Muscle of leg (tissue), 3 donors: ENCODE measurements at regions not wholly inside any gene's neighbourhood (a gene's known extent, or its start where the extent isn't known, plus 50 kb on each side); places are given as distances from the start of the nearest gene placed in this dataset.

Experiments
- DNase-seq: peaks from one replicate; pipeline ENCODE4 v3.0.0; 2013
- H3K27ac ChIP-seq: one replicate; pipeline ENCODE4 v1.5.1; 2013; ENCODE audit warnings: mild to moderate bottlenecking, low read length, control low read depth
- H3K27me3 ChIP-seq: one replicate; pipeline ENCODE4 v1.6.1; 2013; ENCODE audit warnings: low read length; ENCODE audit not compliant: control insufficient read depth, insufficient read depth
- H3K36me3 ChIP-seq: one replicate; pipeline ENCODE4 v1.6.1; 2013; ENCODE audit warnings: low read length; ENCODE audit not compliant: control insufficient read depth, insufficient read depth
- H3K4me1 ChIP-seq: one replicate; pipeline ENCODE4 v1.6.1; 2013; ENCODE audit warnings: low read length; ENCODE audit not compliant: control insufficient read depth, insufficient read depth
- H3K4me3 ChIP-seq: one replicate; pipeline ENCODE4 v1.5.1; 2013; ENCODE audit warnings: low read length, control low read depth
- H3K9me3 ChIP-seq: replicated peaks from 2 replicates; pipeline ENCODE4 v1.6.1; 2013; ENCODE audit warnings: low read depth, low read length; ENCODE audit not compliant: control insufficient read depth
- WGBS: methylation state at CpG from one replicate; pipeline ENCODE4 v1.1.5; 2013; ENCODE audit warnings: missing lambda C conversion rate; ENCODE audit not compliant: insufficient coverage; 5-methylcytosine and 5-hydroxymethylcytosine counted together

DNA sequence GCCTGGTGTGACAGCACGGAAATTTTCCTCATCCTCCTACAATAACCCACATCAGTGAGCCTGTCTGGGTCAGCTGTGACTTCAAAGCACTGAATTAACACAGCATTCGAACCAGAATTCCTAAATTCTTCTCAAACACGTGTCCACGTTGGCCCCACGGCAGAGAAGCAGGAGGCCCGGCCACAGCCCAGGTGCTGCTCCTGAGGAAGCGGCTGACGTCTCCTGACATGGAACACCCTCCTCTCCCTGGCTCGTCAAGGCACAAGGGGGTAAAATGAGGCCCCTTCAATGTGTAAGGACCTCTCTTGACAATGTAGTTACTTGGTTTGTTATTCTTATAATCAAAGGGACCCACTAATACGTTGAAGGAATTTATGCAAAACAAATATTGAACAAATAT is 156.3 kb upstream of the GSC start:
- no peak overlapping the region for H3K4me3 ChIP-seq
- no peak for DNase-seq
- no peaks in the 10 kb centered on the region for H3K36me3 ChIP-seq
- WGBS, result 28% methylated on average over 6 of the region's 10 CpGs
- peaks cover 4% of the 10 kb centered on the region for H3K27me3 ChIP-seq
- no peaks in the 10 kb centered on the region for H3K9me3 ChIP-seq
- H3K27ac ChIP-seq, result no peak overlapping the region
- peaks cover 5% of the 10 kb centered on the region for H3K4me1 ChIP-seq

DNA sequence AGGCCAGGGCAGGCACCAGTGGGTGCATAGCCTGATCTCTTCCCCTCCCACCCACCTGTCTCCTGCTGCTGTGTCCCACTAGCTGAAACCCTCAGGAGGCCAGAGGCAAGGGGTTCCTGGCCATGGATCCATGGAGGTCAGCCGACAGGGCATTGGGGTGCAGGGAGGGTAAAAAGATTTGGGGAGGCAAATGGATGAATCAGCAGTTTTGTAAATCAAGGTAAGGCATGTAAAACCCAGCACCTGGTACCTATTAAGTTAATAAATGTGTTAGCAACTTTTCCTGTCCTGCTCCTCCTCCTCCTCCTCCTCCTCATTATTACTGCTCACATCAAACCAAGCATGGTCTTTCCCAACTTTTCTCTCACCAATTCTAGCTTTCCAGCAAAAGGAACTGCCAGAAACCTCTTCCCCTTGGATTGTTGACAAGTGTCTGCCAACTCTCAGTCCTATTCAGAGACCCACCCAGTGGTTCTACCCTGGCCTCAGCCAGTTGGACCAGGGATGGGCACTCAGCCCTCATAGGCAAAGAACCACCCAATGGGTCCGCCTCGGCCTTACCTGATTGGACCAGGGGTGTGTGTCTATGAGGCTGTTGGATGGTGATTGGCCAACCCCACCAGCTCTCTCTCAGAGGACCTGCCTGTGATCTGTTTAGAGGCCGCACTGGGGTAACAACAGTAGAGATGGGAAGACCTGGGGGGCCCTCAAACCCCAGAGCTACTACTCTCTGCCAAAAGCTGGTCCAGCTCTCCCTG is 155.7 kb upstream of the GSC start:
- Histone ChIP-seq H3K27me3 (peaks cover 3% of the 10 kb centered on the region), H3K4me3 (no peak overlapping the region), H3K27ac (no peak overlapping the region), H3K9me3 (peaks cover 1% of the 10 kb centered on the region), H3K36me3 (no peaks in the 10 kb centered on the region), H3K4me1 (peaks cover 5% of the 10 kb centered on the region)
- no peak for DNase-seq
- no CpG with 5 or more reads among the region's 4 CpGs for WGBS

DNA sequence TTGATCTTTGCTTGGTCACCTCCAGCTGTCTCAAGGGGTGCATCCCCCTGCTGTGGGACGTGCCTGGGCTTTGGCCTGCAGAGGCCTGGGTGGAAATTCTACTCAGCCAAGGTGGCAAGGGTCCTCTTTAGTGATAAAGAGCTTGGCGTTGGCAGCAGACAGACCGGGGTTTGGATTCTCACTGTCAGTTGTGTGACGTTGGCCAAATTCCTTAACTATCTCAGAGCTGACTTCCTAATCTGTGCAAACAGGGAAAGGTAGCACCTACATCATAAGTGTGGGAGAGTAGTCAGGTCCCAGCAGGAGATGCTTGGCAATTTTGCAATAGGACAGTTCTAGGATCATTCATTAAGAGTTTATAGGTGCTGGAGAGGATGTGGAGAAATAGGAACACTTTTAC is 154.3 kb upstream of the GSC start:
- WGBS, result no CpG with 5 or more reads among the region's 4 CpGs
- H3K27ac ChIP-seq, result no peak overlapping the region
- H3K4me3 ChIP-seq, result no peak overlapping the region
- H3K27me3 ChIP-seq, result no peaks in the 10 kb centered on the region
- peaks cover 5% of the 10 kb centered on the region for H3K4me1 ChIP-seq
- DNase-seq, result no peak
- H3K36me3 ChIP-seq, result no peaks in the 10 kb centered on the region
- H3K9me3 ChIP-seq, result peaks cover 2% of the 10 kb centered on the region

DNA sequence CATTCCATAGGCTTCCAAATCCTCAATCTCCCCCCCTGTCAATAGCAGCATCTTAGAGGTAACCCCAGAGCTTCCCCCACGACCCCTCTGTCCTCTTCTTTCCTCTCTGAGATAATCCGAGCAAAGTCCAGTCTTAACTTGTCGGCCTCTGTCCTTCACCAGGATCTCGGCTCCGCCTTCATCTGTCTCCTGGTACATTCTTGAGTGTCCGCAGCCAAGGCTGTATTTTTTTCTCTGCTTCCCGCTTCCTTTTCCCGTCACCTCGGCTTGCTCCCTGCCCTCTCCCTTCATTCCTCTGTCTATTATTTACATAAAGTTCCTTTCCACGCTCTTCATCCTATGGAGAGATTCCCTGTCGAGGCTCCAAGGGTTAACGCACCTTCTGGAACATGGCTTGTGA is 153.9 kb upstream of the GSC start:
- Histone ChIP-seq H3K4me3 (no peak overlapping the region), H3K4me1 (peaks cover 5% of the 10 kb centered on the region), H3K27ac (no peak overlapping the region), H3K36me3 (no peaks in the 10 kb centered on the region), H3K27me3 (no peaks in the 10 kb centered on the region), H3K9me3 (peaks cover 2% of the 10 kb centered on the region)
- 44% methylated on average over 10 of the region's 12 CpGs for WGBS
- no peak for DNase-seq

DNA sequence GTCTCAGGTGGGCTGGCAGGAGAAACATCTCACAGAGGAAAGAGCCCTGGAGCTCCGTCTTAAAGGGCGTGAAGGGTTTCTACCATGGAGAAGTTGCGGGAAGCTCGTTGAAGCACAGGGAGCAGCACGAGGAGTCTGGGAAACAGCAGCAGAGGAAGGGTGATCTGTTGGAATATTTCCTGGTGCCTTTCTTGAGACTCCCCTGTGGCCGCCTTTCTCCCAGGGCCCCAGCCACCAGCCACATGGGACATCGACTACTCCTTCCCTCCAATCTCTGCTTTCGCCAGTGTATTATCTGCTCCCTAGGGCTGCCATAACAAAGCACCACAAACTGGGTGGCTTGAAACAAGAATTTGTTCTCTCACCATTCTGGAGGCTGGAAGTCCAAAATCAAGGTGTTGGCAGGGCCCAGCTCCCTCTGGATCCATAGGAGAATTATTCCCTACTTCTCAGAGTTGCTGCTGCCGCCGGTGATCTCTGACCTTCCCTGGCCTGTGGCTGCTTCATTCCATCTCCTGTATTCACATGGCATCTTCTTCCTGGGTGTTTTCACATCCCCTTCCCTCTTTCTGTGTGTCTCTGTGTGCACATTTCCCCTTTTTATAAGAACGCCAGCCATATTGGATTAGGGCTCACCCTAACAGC is 152.8 kb upstream of the GSC start:
- Histone ChIP-seq H3K36me3 (no peaks in the 10 kb centered on the region), H3K4me3 (no peak overlapping the region), H3K4me1 (peaks cover 5% of the 10 kb centered on the region), H3K9me3 (peaks cover 2% of the 10 kb centered on the region), H3K27me3 (no peaks in the 10 kb centered on the region), H3K27ac (peak overlapping the region; percentile 83)
- 96% methylated on average over 10 of the region's 11 CpGs for WGBS
- DNase-seq, result no peak

DNA sequence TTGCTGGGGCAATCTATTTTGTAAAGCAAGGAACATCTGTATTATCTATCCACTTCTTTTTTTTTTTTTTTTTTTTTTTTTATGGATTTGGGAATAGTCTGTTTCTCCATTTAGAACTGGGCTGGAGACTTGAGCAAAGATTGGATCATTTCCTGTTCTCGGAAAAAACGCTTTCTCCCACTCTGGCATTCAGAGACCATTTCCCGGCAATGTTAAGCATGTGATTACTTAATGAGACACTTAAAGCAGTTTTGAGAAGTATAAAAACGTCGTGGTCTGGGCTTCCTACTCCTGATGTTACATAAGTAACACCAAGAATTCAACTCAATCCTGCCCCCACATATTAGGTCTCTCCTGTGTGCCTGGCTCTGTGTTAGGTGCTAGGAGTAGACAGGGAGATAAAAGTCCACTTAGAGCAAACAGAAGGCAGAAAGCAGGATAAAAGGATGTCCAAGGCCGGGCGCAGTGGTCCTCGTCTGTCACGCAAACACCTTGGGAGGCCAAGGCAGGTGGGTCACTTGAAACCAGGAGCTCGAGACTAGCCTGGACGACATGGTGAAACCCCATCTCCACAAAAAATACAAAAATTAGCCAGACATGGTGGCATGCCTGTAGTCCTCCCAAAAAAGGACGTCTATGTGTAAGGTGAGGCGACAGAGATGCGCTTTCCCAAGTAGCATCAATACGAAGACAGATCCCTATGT is 152.1 kb upstream of the GSC start:
- Histone ChIP-seq H3K27ac (peak overlapping the region; percentile 83), H3K36me3 (no peaks in the 10 kb centered on the region), H3K4me3 (no peak overlapping the region), H3K9me3 (peaks cover 2% of the 10 kb centered on the region), H3K27me3 (no peaks in the 10 kb centered on the region), H3K4me1 (peaks cover 5% of the 10 kb centered on the region)
- 93% methylated on average over 6 of the region's 15 CpGs for WGBS
- peak; percentile 97 for DNase-seq

DNA sequence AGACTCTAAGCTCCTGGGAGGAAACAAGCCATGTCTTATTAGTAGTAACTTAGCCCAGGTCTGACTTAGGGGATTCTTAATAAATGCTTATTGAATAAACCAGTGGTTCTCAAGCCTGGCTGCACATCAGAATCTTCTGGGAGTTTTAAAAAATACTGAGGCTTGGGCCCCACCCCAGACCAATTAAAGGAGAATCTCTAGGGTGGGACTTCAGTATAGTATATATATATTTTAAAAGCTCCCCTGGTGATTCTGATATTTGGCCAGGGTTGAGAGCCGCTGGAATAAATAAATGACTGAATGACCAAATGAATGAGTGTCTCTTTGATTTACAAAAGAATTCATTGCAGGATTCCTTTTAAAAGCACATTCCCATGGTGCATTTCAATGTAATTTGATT is 151.5 kb upstream of the GSC start:
- no CpG with 5 or more reads among the region's 1 CpG for WGBS
- Histone ChIP-seq H3K27me3 (no peaks in the 10 kb centered on the region), H3K36me3 (no peaks in the 10 kb centered on the region), H3K4me3 (no peak overlapping the region), H3K4me1 (peaks cover 5% of the 10 kb centered on the region), H3K9me3 (peaks cover 2% of the 10 kb centered on the region), H3K27ac (peak overlapping the region; percentile 54)
- peak; percentile 86 for DNase-seq

DNA sequence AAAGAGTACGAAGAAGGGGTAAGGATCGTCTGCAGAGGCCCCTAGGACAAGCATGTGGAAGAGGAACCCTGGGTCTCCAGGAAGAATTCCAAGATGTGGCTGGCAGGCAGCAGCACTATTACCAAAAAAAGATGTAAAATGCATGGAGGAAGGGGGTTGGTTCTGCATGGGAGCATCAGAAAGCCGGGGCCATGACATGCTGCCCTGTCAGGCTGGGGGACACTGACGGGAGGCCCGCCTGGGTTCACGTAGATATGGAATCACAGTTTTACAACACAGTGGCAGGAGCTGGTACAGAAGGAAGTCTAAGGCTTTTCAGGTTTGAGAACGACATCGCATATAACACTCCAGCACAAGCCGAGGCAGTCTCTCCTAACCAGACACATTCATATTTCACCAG is 150.0 kb upstream of the GSC start:
- WGBS, result 82% methylated on average over 4 of the region's 9 CpGs

DNA sequence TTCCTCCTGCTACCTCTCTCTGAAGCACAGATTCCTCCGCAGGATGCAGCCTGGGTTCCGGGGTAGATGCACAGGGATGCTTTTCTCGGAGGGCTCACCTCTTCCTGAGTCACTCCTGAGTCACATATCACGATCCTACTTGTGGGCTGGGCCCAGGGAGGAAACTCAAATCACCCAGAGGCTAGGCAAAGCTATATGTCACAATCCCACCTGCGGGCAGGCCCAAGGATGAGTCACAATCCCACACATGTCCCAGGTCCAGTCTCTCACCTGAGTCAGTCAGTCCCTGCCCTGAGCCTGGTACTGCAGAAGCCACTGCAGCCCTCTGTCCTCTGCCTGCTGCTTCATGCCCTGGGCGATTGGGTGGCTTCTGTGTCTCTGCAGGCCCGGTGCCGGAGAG is 149.0 kb upstream of the GSC start:
- Histone ChIP-seq H3K36me3 (no peaks in the 10 kb centered on the region), H3K27me3 (peaks cover 7% of the 10 kb centered on the region), H3K9me3 (peaks cover 2% of the 10 kb centered on the region), H3K4me1 (peaks cover 3% of the 10 kb centered on the region), H3K27ac (no peak overlapping the region), H3K4me3 (no peak overlapping the region)
- WGBS, result 82% methylated on average over 7 of the region's 8 CpGs
- DNase-seq, result no peak

More for the DNA sequence above, 150.0 kb upstream of the GSC start:
- Histone ChIP-seq H3K4me3 (no peak overlapping the region), H3K27me3 (peaks cover 3% of the 10 kb centered on the region), H3K27ac (no peak overlapping the region), H3K4me1 (peaks cover 5% of the 10 kb centered on the region), H3K9me3 (peaks cover 2% of the 10 kb centered on the region), H3K36me3 (no peaks in the 10 kb centered on the region)
- no peak for DNase-seq

DNA sequence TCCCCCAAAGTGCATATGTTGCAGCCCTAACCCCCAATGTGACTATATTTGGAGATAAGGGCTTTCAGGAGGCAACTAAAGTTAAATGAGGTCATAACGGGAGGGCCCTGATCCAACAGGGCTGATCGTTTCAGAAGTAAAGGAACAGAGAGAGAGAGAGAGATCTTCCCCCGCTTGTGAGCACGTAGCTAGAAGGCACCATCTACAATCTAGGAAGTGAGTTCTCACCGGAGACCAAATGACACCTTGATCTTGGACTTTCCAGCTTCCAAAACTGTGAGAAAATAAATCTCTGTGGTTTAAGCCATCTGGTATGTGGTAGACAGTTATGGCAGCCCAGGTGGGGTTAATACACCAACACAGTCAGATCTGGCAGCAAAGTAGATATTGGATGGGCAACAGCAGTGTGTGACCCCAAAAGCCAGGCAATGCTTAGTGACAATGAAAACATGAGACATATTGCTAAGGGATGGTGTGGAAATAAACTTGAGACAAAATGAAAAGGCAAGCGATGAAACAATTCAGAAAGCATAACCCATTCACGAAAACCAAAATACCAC is 147.2 kb upstream of the GSC start:
- WGBS, result 70% methylated on average over 2 of the region's 7 CpGs
- DNase-seq, result no peak

More for the DNA sequence above, 147.2 kb upstream of the GSC start:
- peaks cover 9% of the 10 kb centered on the region for H3K27me3 ChIP-seq
- H3K4me1 ChIP-seq, result peaks cover 1% of the 10 kb centered on the region
- peaks cover 2% of the 10 kb centered on the region for H3K9me3 ChIP-seq
- no peaks in the 10 kb centered on the region for H3K36me3 ChIP-seq
- no peak overlapping the region for H3K4me3 ChIP-seq
- H3K27ac ChIP-seq, result no peak overlapping the region
